ENCODE measurements at regions not wholly inside any gene's neighbourhood (a gene's known extent, or its start where the extent isn't known, plus 50 kb on each side); places are given as distances from the start of the nearest gene placed in this dataset.

GRCh38 chr4:137200322-137200721 lies 332.0 kb downstream of the PCDH18 start:
- H3K79me2 ChIP-seq (ENCODE audit: control insufficient read depth, low read length) = no peaks in the 10 kb centered on the region
- no peaks in the 10 kb centered on the region for H3K4me1 ChIP-seq (ENCODE audit: control insufficient read depth, low read length)
- no peaks in the 10 kb centered on the region for H3K27me3 ChIP-seq (ENCODE audit: control insufficient read depth, low read length)
- no peaks in the 10 kb centered on the region for H3K36me3 ChIP-seq (ENCODE audit: control insufficient read depth, low read length)
- no peaks in the 10 kb centered on the region for H4K20me1 ChIP-seq (ENCODE audit: control insufficient read depth, insufficient read depth, low read depth, low read length)
- no peaks in the 10 kb centered on the region for H3K9me2 ChIP-seq (replicated peaks; ENCODE audit: control insufficient read depth, low read length)
- no peaks in the 10 kb centered on the region for H3F3A ChIP-seq (ENCODE audit: control insufficient read depth, insufficient read depth)
- H3K4me2 ChIP-seq (ENCODE audit: low read length) = no peak overlapping the region
- H3K9me3 ChIP-seq (ENCODE audit: control insufficient read depth, insufficient read depth, low read length) = no peaks in the 10 kb centered on the region
- H3K27ac ChIP-seq (ENCODE audit: low read depth, low read length) = no peak overlapping the region
- no peak overlapping the region for H3K4me3 ChIP-seq (ENCODE audit: low read length)
- TF ChIP-seq EZH2phosphoT487 (IDR thresholded peaks at IDR 0.05; ENCODE audit: borderline replicate concordance, low read length) = no peak
- TF ChIP-seq, protein P1, sequence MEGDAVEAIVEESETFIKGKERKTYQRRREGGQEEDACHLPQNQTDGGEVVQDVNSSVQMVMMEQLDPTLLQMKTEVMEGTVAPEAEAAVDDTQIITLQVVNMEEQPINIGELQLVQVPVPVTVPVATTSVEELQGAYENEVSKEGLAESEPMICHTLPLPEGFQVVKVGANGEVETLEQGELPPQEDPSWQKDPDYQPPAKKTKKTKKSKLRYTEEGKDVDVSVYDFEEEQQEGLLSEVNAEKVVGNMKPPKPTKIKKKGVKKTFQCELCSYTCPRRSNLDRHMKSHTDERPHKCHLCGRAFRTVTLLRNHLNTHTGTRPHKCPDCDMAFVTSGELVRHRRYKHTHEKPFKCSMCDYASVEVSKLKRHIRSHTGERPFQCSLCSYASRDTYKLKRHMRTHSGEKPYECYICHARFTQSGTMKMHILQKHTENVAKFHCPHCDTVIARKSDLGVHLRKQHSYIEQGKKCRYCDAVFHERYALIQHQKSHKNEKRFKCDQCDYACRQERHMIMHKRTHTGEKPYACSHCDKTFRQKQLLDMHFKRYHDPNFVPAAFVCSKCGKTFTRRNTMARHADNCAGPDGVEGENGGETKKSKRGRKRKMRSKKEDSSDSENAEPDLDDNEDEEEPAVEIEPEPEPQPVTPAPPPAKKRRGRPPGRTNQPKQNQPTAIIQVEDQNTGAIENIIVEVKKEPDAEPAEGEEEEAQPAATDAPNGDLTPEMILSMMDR (IDR thresholded peaks at IDR 0.05; ENCODE audit: low read depth, low read length, poor library complexity, severe bottlenecking) = no peak

GRCh38 chr4:137198791-137199190 lies 333.5 kb downstream of the PCDH18 start:
- no peak overlapping the region for H3K27ac ChIP-seq (ENCODE audit: low read depth, low read length)
- no peaks in the 10 kb centered on the region for H4K20me1 ChIP-seq (ENCODE audit: control insufficient read depth, insufficient read depth, low read depth, low read length)
- H3K9me3 ChIP-seq (ENCODE audit: control insufficient read depth, insufficient read depth, low read length) = no peaks in the 10 kb centered on the region
- H3K4me2 ChIP-seq (ENCODE audit: low read length) = no peak overlapping the region
- no peaks in the 10 kb centered on the region for H3K36me3 ChIP-seq (ENCODE audit: control insufficient read depth, low read length)
- no peaks in the 10 kb centered on the region for H3F3A ChIP-seq (ENCODE audit: control insufficient read depth, insufficient read depth)
- no peaks in the 10 kb centered on the region for H3K4me1 ChIP-seq (ENCODE audit: control insufficient read depth, low read length)
- no peak overlapping the region for H3K4me3 ChIP-seq (ENCODE audit: low read length)
- no peaks in the 10 kb centered on the region for H3K9me2 ChIP-seq (replicated peaks; ENCODE audit: control insufficient read depth, low read length)
- H3K27me3 ChIP-seq (ENCODE audit: control insufficient read depth, low read length) = no peaks in the 10 kb centered on the region
- no peaks in the 10 kb centered on the region for H3K79me2 ChIP-seq (ENCODE audit: control insufficient read depth, low read length)
- TF ChIP-seq, protein P1 (IDR thresholded peaks at IDR 0.05; ENCODE audit: low read depth, low read length, poor library complexity, severe bottlenecking) = no peak
- TF ChIP-seq EZH2phosphoT487 (IDR thresholded peaks at IDR 0.05; ENCODE audit: borderline replicate concordance, low read length) = no peak

DNA sequence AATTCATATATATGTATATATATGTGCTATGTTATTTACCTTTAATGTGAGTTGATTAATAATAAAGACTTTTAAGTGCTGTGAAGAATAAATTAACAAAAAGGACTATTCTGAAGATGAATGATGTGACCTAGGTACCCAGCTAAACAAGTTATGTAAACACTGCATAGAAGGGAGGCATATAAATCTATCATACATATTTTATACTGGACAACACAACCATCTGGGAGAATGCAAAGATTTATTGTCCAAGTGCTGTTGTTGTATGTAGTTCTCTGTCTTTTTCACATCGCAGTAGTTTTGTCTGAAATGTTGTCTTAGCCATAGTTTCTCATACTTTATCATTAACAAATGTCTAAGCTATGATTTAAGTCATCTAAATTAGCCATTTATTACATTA lies 337.6 kb downstream of the PCDH18 start:
- Histone ChIP-seq H3K79me2 (ENCODE audit: control insufficient read depth, low read length) (no peaks in the 10 kb centered on the region), H3K9me2 (replicated peaks; ENCODE audit: control insufficient read depth, low read length) (no peaks in the 10 kb centered on the region), H3K27ac (ENCODE audit: low read depth, low read length) (no peak overlapping the region), H3K36me3 (ENCODE audit: control insufficient read depth, low read length) (no peaks in the 10 kb centered on the region), H3K4me1 (ENCODE audit: control insufficient read depth, low read length) (no peaks in the 10 kb centered on the region), H3F3A (ENCODE audit: control insufficient read depth, insufficient read depth) (no peaks in the 10 kb centered on the region), H4K20me1 (ENCODE audit: control insufficient read depth, insufficient read depth, low read depth, low read length) (no peaks in the 10 kb centered on the region), H3K4me2 (ENCODE audit: low read length) (no peak overlapping the region), H3K4me3 (ENCODE audit: low read length) (no peak overlapping the region), H3K9me3 (ENCODE audit: control insufficient read depth, insufficient read depth, low read length) (no peaks in the 10 kb centered on the region), H3K27me3 (ENCODE audit: control insufficient read depth, low read length) (no peaks in the 10 kb centered on the region)
- TF ChIP-seq EZH2phosphoT487 (IDR thresholded peaks at IDR 0.05; ENCODE audit: borderline replicate concordance, low read length) = no peak
- TF ChIP-seq, protein P1 (IDR thresholded peaks at IDR 0.05; ENCODE audit: low read depth, low read length, poor library complexity, severe bottlenecking) = no peak

- no peaks in the 10 kb centered on the region for H3K9me3 ChIP-seq (ENCODE audit: control insufficient read depth, insufficient read depth, low read length)
- H3K9me2 ChIP-seq (replicated peaks; ENCODE audit: control insufficient read depth, low read length) = no peaks in the 10 kb centered on the region
- H4K20me1 ChIP-seq (ENCODE audit: control insufficient read depth, insufficient read depth, low read depth, low read length) = no peaks in the 10 kb centered on the region
- no peak overlapping the region for H3K27ac ChIP-seq (ENCODE audit: low read depth, low read length)
- no peak overlapping the region for H3K4me3 ChIP-seq (ENCODE audit: low read length)
- H3K79me2 ChIP-seq (ENCODE audit: control insufficient read depth, low read length) = no peaks in the 10 kb centered on the region
- H3K27me3 ChIP-seq (ENCODE audit: control insufficient read depth, low read length) = no peaks in the 10 kb centered on the region
- H3K36me3 ChIP-seq (ENCODE audit: control insufficient read depth, low read length) = no peaks in the 10 kb centered on the region
- H3K4me2 ChIP-seq (ENCODE audit: low read length) = no peak overlapping the region
- H3F3A ChIP-seq (ENCODE audit: control insufficient read depth, insufficient read depth) = no peaks in the 10 kb centered on the region
- no peaks in the 10 kb centered on the region for H3K4me1 ChIP-seq (ENCODE audit: control insufficient read depth, low read length)
- TF ChIP-seq EZH2phosphoT487 (IDR thresholded peaks at IDR 0.05; ENCODE audit: borderline replicate concordance, low read length) = no peak
- TF ChIP-seq, protein P1 (IDR thresholded peaks at IDR 0.05; ENCODE audit: low read depth, low read length, poor library complexity, severe bottlenecking) = no peak
Measured at GRCh38 chr4:137193564-137193963, 338.7 kb downstream of the PCDH18 start.
